ENCODE measurements at regions not wholly inside any gene's neighbourhood (a gene's known extent, or its start where the extent isn't known, plus 50 kb on each side); places are given as distances from the start of the nearest gene placed in this dataset.

DNA sequence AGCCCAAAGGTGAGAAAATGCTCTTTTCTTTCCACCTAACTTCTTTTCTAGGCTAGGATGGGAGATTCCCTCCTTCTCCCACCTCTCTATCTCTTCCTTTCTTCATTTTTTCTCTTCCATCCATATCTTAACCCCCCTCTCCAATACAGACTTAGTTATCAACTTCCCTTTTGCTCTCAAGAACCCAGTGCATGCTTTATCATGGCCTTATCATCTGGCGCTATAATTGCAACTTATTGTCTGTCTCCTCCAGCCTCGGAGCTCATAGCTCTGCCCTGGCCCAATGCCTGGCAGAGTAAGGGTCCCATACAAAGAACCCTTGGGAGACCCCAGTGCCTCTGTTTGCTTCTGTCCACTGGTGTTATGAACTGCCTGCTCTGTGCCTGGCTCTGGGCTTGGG, 71.0 kb upstream of the NFASC start:
- 100% methylated on average over 1 of the region's 2 CpGs; no CpG with 5 or more reads in 1 of the 2 experiments for WGBS, 2 experiments (ENCODE audit: extremely low coverage in 2 of 2, insufficient read length in 1 of 2)
- Histone ChIP-seq H3K56ac (ENCODE audit: extremely low read depth, insufficient read depth, low read length) (no peak overlapping the region), H3K18ac (ENCODE audit: low read depth, low read length) (no peak overlapping the region), H3K79me1 (ENCODE audit: low read depth in 1 of 2, low read length in 2 of 2) (no peaks in the 10 kb centered on the region), H4K20me1 (ENCODE audit: insufficient read depth, low read length) (no peaks in the 10 kb centered on the region), H2BK120ac (ENCODE audit: low read depth, low read length) (no peak overlapping the region), H2AK5ac (ENCODE audit: low read depth, low read length) (no peak overlapping the region), H3K27me3 (ENCODE audit: control insufficient read depth, insufficient read depth, low read length) (peaks cover 2% of the 10 kb centered on the region; the same call in 1 of the 2 replicates), H3K9ac (ENCODE audit: low read depth, low read length) (no peak overlapping the region), H3K9me1 (ENCODE audit: insufficient read depth, low read length) (no peaks in the 10 kb centered on the region), H4K8ac (ENCODE audit: low read depth in 2 of 2, low read length in 2 of 2) (no peak overlapping the region), H4K91ac (ENCODE audit: insufficient read depth, low read depth, low read length) (no peak overlapping the region), H2AK9ac (replicated peaks; ENCODE audit: low read depth, low read length, poor library complexity) (no peak overlapping the region), H3K4me1 (ENCODE audit: control insufficient read depth, insufficient read depth, low read length) (no peaks in the 10 kb centered on the region), H2AFZ (replicated peaks; ENCODE audit: low read length, poor library complexity) (no peak overlapping the region), H3K4me2 (ENCODE audit: low read depth, low read length) (no peak overlapping the region), H2BK15ac (ENCODE audit: low read depth, low read length) (no peak overlapping the region), H3K4ac (ENCODE audit: low read depth, low read length) (no peak overlapping the region), H3K23ac (ENCODE audit: low read depth, low read length) (no peak overlapping the region), H3K14ac (replicated peaks; ENCODE audit: low read depth, low read length) (no peak overlapping the region), H4K5ac (ENCODE audit: low read depth, low read length) (no peak overlapping the region), H3K9me3 (ENCODE audit: control insufficient read depth, insufficient read depth, low read length) (no peaks in the 10 kb centered on the region), H3K27ac (ENCODE audit: insufficient read depth, low read length) (no peak overlapping the region), H3K4me3 (ENCODE audit: insufficient read depth, low read depth, low read length) (no peak overlapping the region), H2BK5ac (ENCODE audit: low read depth, low read length, poor library complexity, severe bottlenecking) (no peak overlapping the region), H3K36me3 (ENCODE audit: control insufficient read depth, insufficient read depth, low read length) (no peaks in the 10 kb centered on the region), H2BK20ac (ENCODE audit: low read depth, low read length) (no peak overlapping the region)
- ChIA-PET POLR2A (ENCODE audit: unreplicated experiment) (no interaction called here), CTCF (interaction anchor here (0.6 kb wide), 1 partner anchor 462 kb away, joined by 6 read pairs; no protein-coding TSS in a partner anchor)
- DNase-seq (no peak), ATAC-seq (ENCODE audit: low read depth) (no peak)
- in situ Hi-C loops (cut with MboI; ENCODE audit: low sequenced_read_pairs) (loop anchor here (25.0 kb wide), 1 partner anchor 463 kb away; no protein-coding TSS in a partner anchor), intact Hi-C loops (cut with micrococcal nuclease) (no loop called here), dilution Hi-C loops (cut with HindIII; ENCODE audit: low sequenced_read_pairs, unreplicated experiment) (no loop called here)
- TF ChIP-seq BHLHE40 (IDR thresholded peaks at IDR 0.05; ENCODE audit: low read depth, low read length) (no peak), POLR2A (IDR thresholded peaks at IDR 0.05; ENCODE audit: low read depth, low read length) (no peak), MAFK (IDR thresholded peaks at IDR 0.05; ENCODE audit: low read depth, low read length) (no peak), FOS (IDR thresholded peaks at IDR 0.05; ENCODE audit: low read depth, low read length) (no peak), CHD1 (IDR thresholded peaks at IDR 0.05; ENCODE audit: low read depth, low read length) (no peak), MAZ (IDR thresholded peaks at IDR 0.05; ENCODE audit: borderline replicate concordance, low read depth, low read length) (no peak), SMC3 (IDR thresholded peaks at IDR 0.05; ENCODE audit: low read depth, low read length) (no peak), CEBPB (IDR thresholded peaks at IDR 0.05; ENCODE audit: low read depth, low read length) (no peak), RCOR1 (IDR thresholded peaks at IDR 0.05; ENCODE audit: insufficient replicate concordance, low read length) (no peak), NFE2L2 (IDR thresholded peaks at IDR 0.05; ENCODE audit: low read depth, low read length) (no peak), RFX5 (IDR thresholded peaks at IDR 0.05; ENCODE audit: low read depth, low read length) (no peak), RAD21 (IDR thresholded peaks at IDR 0.05; ENCODE audit: low read length) (no peak)
- TF ChIP-seq, protein P1, sequence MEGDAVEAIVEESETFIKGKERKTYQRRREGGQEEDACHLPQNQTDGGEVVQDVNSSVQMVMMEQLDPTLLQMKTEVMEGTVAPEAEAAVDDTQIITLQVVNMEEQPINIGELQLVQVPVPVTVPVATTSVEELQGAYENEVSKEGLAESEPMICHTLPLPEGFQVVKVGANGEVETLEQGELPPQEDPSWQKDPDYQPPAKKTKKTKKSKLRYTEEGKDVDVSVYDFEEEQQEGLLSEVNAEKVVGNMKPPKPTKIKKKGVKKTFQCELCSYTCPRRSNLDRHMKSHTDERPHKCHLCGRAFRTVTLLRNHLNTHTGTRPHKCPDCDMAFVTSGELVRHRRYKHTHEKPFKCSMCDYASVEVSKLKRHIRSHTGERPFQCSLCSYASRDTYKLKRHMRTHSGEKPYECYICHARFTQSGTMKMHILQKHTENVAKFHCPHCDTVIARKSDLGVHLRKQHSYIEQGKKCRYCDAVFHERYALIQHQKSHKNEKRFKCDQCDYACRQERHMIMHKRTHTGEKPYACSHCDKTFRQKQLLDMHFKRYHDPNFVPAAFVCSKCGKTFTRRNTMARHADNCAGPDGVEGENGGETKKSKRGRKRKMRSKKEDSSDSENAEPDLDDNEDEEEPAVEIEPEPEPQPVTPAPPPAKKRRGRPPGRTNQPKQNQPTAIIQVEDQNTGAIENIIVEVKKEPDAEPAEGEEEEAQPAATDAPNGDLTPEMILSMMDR (conservative IDR thresholded peaks at IDR 0.05; ENCODE audit: low read depth, low read length) = no peak
- TF ChIP-seq, protein P2, sequence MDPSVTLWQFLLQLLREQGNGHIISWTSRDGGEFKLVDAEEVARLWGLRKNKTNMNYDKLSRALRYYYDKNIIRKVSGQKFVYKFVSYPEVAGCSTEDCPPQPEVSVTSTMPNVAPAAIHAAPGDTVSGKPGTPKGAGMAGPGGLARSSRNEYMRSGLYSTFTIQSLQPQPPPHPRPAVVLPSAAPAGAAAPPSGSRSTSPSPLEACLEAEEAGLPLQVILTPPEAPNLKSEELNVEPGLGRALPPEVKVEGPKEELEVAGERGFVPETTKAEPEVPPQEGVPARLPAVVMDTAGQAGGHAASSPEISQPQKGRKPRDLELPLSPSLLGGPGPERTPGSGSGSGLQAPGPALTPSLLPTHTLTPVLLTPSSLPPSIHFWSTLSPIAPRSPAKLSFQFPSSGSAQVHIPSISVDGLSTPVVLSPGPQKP (IDR thresholded peaks at IDR 0.05; ENCODE audit: borderline replicate concordance, low read depth, low read length) = no peak
- BruUV-seq (replicated peaks) = no TSS peak

Data from IMR-90 (cell line).